HG03108 (cell line): ENCODE measurements at regions not wholly inside any gene's neighbourhood (a gene's known extent, or its start where the extent isn't known, plus 50 kb on each side); places are given as distances from the start of the nearest gene placed in this dataset.
"Not testable (repeated sequence)": the region's sequence is repeated elsewhere in the genome, so short reads cannot be mapped to it uniquely, and the experiment has no call there.

Experiments used
- ATAC-seq: cut with Tn5 transposase; IDR thresholded peaks from one replicate; pipeline ENCODE4 v1.9.1; 2021; ENCODE audit warnings: moderate library complexity; ENCODE audit not compliant: unreplicated experiment

- ATAC-seq, result no peak
Measured at GRCh38 chr1:213324859-213325258, 273.8 kb downstream of the RPS6KC1 start.

GRCh38 chr1:213325482-213325881, 274.4 kb downstream of the RPS6KC1 start:
- ATAC-seq, result no peak

- ATAC-seq, result no peak
Measured at GRCh38 chr1:213326281-213327016, 275.4 kb downstream of the RPS6KC1 start.

- no peak for ATAC-seq
Measured at GRCh38 chr1:213327017-213327667, 276.1 kb downstream of the RPS6KC1 start.

- ATAC-seq, result no peak
Measured at GRCh38 chr1:213329406-213330008, 278.5 kb downstream of the RPS6KC1 start.

GRCh38 chr1:213330281-213330680, 279.2 kb downstream of the RPS6KC1 start:
- ATAC-seq, result no peak

GRCh38 chr1:213331631-213332175, 280.7 kb downstream of the RPS6KC1 start:
- no peak for ATAC-seq

GRCh38 chr1:213332491-213332890, 281.4 kb downstream of the RPS6KC1 start:
- no peak for ATAC-seq

GRCh38 chr1:213333121-213333520, 282.1 kb downstream of the RPS6KC1 start:
- ATAC-seq, result no peak

- no peak for ATAC-seq
Measured at GRCh38 chr1:213335084-213335483, 284.0 kb downstream of the RPS6KC1 start.

GRCh38 chr1:213337025-213337678, 286.1 kb downstream of the RPS6KC1 start:
- ATAC-seq, result no peak

- no peak for ATAC-seq
Measured at GRCh38 chr1:213340593-213340992, 289.6 kb downstream of the RPS6KC1 start.

GRCh38 chr1:213345621-213346020, 294.6 kb downstream of the RPS6KC1 start:
- no peak for ATAC-seq

- ATAC-seq, result no peak
Measured at GRCh38 chr1:213357403-213357802, 306.4 kb downstream of the RPS6KC1 start.

- not testable (repeated sequence) for ATAC-seq
Measured at GRCh38 chr1:213358368-213358767, 307.3 kb downstream of the RPS6KC1 start.

GRCh38 chr1:213362598-213362997, 311.6 kb downstream of the RPS6KC1 start:
- ATAC-seq, result no peak

- ATAC-seq, result no peak
Measured at GRCh38 chr1:213366141-213366831, 315.2 kb downstream of the RPS6KC1 start.

- no peak for ATAC-seq
Measured at GRCh38 chr1:213369465-213369864, 318.4 kb downstream of the RPS6KC1 start.

- ATAC-seq, result no peak
Measured at GRCh38 chr1:213370523-213370922, 319.5 kb downstream of the RPS6KC1 start.

- no peak for ATAC-seq
Measured at GRCh38 chr1:213371525-213371846, 320.4 kb downstream of the RPS6KC1 start.
